NCI-H774 (cell line): ENCODE measurements at regions not wholly inside any gene's neighbourhood (a gene's known extent, or its start where the extent isn't known, plus 50 kb on each side); places are given as distances from the start of the nearest gene placed in this dataset.
"Not testable (repeated sequence)": the region's sequence is repeated elsewhere in the genome, so short reads cannot be mapped to it uniquely, and the experiment has no call there.

Experiments used
- DNase-seq: peaks from one replicate; lab custom pipeline; 2025; lab: John Stamatoyannopoulos, UW

DNA sequence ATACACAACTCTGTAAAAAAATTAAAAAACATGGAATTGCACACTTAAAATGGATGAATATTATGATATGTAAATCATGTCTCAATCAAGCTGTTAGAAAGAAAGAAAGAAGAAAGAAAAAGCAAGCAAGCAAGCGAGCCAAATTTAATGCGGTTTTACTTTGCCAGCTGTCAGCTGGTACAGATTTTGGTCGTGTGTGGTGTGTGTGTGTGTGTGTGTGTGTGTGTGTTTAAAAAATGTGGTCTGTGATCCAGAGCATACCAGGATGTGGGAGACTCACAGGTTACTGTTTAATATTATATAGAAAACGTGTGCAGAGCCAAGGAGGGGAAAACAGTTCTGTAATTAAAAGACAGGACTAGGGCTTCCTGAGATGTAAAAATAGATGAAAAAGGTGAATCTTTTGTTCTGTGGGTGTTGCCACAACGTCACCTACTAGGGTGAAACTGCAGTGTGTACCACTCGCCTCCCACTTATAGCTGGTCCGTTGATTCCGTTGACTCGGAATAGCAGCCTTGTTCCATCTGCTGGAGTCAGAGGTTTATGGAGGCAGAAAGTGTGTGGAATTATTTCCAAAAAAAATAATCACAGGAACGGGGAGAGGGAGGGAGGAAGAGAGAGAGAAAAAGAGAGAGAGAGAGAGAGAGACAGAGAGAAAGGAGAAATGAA lies 197.7 kb downstream of the BCAS1 start:
- DNase-seq, result no peak

DNA sequence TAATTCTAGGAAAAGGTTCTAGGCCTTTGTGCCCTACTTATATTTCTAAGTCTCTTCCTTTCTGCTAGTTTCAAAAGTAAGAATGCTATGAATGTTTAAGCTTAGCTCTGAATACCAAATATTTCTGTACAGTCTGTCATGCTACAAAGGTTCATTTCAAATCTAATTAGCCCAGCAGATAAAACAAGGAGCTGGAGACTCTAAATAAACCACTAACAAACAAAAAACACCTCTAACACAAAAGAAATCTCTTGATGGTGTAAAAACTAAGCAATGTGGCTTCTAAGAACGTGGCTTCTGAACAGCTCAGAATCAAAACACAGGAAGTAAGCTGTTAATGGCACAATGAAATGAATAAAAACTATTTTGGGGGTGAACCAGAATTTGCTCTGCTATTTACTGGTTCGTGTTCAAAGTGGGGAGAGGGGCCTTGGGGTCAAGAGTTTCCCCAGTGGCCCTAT lies 198.3 kb downstream of the BCAS1 start:
- DNase-seq, result no peak

DNA sequence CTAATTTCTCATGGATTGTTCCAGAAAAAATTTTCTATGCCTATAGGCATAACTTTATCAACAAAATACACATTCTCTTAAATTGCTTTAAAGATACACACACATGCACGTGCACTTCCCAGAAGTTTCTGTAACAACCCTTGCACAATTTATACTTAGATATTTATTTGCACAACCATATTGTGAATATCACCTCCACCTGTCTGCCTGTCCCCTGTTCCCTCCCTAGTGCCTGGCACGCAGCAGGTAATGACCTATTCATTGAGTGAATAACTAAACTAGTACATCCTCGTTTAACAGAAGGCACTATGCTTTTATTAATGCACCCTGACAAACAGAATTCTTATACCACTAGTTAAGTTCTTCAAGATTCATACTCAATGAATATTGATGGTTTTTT lies 198.9 kb downstream of the BCAS1 start:
- no peak for DNase-seq

DNA sequence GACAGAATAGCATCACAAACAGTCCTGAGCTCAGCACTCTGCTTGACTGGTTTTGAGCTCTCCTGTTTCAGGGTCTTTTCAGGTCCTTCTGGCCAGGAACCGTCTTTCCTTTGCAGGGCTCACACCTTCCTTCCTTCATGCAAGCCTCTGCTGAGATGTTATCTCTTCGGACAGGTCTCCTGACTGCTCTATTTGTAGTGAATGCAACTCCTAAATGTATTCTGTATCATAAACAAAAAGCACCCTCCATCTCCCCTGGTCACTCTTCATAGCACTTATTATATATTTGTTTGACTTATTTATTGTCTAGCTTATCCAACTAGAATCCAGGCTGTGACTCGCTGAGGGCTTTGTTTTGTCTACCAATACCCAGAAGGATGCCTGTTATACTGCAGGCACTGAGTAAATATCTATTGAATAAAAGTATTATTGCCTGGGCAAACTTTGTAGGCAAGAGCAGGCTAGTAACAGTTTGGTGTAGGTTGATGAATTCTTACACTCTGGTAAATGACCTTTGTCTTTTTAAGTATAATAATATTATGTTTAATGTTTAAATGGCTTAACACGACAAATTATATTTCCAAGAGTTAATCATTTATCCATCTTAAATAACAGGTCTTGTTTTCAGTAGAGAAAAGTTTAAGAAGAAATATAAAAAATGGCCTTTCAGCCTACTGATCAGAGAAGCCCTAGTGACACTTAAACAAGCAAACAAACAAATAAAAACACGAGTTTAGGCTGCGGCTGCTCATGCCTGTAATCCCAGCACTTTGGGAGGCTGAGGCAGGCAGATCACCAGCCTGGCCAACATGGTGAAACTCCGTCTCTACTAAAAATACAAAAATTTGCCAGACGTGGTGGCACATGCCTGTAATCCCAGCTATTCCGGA lies 199.7 kb downstream of the BCAS1 start:
- DNase-seq, result no peak

DNA sequence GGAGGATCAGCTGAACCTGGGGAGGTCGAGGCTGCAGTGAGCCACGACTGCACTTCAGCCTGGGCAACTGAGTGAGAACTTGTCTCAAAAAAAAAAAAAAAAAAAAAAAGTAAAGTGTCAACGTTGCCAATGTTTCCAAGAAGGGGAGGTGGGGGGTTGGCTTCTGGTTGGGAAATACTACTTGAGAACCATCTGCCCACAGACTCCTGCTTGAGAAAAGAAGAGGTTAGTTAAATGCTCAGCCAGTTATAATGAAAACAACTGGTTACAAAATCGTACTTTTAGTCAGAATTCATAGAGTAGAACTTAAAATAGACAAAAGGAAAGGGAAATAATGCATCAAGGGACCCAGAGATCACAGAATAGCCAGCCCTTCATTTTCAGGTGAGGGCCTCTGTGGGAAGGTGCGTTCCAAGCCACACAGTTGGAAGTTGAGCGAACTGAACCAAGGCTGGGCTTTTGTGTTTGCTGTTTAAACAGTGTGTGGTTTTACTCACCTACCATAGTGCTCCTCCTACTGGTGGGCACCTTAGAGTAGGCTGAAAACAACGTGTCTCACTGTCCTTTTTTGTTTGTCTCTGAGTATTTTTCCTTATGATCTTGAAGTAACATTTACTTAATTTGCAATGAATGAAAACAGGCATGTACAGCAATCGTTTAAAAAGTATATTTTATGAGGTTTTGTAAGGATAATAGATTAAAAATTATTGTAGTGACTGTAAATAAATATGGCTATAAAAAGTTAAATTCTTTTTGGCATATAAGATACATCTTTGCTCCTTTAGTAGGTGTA lies 200.7 kb downstream of the BCAS1 start:
- no peak for DNase-seq

DNA sequence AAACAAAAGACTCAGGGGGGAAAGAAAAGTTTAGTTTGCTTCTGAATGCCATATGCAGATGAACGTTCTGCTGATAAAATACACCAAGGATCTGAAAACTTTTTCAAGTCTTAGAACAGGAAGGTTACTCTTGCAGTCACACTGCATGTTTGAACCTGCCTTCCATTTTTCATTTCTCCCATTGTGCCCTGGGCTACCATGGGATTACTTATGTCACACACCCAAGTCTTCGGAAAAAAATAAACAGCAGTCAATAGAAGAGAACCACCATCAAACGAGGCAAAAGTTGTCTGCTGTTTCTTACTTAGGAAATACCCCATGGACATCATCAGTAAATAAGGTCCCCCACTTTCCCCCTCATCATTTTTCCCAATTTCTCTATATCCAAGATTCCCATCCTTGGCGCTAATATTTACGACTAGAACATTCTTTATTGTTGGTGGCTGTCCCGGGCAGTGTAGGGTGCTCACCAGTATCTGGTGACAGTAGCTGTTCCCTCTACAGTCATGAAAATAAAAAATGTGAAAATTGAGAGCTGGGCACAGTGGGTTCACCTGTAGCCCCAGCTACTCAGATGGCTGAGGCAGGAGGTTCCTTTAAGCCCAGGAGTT lies 202.5 kb downstream of the BCAS1 start:
- DNase-seq, result no peak

DNA sequence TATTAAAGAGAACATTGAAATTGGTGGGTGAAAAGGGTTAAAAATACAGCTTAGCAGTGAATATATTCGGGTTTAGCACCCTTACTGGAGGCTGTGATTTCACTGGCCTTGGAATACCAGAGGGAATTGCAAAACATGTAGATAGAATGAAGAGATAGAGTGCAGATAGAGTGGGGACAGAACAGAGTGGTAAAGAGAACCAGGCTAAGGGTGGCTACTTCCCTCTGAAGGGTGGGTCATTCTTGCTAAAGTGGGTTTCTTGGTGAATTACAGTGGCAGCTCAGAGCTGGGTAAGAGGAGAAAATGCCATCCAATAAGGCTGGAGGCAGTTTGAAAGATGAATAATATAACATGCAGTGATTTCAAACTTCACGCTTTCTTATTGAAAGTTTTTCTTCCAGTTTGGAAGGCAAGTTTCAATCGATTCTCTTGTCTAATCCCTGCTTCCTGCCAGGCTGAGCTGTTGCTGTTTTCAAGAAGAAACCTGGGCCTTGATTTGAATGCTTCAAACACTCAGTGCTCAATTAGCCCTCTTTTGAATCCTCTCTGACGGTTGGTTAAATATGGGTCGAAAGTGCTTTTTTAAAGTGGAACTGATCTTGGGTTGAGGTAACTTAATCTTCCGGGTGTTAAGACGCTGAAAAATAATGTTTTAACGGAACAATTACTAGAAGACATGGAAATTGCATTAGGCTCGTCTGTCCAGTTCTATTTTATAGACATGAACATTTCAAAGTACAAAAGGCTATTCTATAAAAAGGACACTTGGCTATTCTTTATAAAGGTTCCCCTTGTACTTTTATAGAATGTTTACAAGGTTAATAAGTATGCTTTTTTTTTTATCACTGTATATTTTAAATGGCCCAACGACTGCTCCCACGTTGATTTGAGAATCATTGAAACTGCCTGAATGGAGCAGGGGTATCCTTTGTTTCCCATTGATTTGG lies 203.3 kb downstream of the BCAS1 start:
- DNase-seq, result no peak

DNA sequence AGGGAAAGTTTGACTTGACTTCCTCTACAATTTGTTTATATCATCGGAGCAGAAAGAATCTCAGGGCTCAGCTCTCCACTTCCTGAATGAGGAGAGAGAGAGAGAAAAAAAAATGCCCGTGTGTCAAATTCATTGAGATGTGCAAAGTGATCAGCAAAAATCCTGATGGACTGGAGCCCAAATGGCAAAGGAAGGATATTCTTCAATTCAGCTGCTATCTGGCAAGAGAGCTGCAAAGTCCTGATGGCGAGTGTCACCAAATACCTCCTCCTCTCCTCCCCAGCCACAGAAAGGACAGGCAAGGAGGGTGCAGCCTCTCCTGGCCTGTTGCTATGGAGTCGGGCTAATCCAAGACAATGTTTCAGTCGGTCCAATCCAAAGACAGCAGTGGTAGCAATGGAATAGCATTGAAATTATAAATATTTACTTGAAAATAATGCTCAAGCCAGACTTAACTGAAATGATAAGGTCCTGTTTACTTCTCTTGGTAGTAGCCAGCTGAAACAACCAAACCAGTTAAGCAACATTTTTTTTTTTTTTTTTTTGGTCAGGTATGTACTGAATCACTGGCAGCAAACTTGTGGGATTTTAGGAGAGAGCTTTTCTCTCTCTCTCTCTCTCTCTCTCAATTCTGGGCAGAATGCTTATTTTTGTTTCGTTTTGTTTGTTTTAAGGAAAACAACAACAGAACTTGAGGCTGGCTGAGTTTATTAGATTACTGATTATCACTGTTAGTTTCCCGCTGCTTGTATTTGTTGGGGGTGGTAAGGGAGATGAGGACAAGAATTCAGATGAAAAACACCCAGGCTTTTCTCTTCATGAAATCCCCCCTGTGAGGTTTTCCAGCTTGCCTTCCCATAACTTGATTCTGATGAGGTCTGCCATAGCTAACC lies 204.2 kb downstream of the BCAS1 start:
- no peak for DNase-seq

DNA sequence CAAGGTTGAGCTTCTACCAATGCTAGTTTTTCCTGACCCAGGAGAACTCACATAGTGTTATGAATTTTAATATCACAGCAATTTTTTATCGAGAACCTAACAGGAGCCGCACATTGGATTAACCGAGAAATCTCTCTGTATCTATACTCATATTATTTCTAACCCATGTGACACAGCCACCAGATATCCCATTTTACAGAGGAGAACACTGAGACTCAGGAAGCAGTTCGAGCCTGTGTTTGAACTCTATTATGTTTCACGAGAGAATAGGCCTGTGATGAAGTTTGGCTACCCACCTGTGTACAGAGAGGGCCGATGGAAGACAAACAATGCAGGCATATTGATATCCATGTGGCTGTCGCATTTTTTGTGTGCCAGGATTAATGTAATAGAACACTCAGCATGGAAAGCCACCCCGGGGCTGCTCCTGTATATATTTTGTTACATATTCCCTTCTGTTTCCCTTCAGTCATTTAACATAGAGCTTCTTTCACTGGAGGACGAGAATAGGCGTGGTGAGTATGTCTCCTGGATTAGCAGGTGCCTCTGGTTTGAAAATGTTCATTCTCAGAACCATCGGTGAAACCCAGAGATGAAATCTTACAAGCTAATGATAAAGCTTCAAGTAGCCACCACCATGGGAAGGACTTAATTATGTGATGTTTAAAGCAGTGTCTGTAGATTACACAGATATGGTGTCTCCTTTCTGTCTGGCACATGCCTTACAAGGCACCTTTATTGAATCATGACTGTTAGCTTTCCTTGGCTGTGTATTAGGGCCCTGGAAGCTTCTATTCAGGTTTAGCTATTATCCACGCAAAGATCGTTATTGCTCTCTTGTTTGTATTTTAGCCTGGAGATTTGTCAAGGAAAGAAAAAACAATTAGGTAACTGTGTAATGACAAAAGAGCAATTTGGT lies 205.4 kb downstream of the BCAS1 start:
- DNase-seq, result not testable (repeated sequence)

DNA sequence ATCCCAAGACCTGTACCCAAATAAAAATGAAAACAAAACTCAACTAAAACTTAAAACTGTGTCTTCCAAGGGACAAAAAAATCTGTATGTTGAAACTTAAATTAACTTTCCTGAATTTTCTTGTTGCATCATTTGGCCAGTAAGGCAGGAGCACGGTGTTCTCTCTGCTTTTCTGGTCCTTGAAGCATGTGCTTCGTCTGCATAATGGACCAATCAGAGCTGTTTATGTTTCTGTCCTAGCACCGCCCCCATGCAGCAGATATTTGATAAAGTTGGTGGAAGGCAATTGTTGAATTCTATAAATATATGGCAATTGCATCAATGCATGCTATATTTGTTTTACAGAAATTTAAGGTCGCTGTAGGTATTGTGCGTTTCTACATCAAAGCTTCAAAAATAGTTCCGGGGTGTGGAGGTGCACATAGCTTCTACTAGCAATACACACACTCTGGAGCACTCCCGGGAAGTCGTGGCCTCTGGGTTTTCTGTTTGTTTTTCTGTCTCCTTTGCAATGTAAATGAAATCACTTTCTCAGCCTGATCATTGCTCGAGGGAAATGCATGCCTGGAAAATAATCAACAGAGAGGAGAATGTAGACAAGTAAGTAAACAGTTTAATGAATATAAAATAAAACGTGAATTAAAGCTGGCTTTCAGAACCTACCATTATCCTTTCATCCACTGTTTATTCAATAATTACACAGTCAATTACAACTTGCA lies 206.3 kb downstream of the BCAS1 start:
- not testable (repeated sequence) for DNase-seq

DNA sequence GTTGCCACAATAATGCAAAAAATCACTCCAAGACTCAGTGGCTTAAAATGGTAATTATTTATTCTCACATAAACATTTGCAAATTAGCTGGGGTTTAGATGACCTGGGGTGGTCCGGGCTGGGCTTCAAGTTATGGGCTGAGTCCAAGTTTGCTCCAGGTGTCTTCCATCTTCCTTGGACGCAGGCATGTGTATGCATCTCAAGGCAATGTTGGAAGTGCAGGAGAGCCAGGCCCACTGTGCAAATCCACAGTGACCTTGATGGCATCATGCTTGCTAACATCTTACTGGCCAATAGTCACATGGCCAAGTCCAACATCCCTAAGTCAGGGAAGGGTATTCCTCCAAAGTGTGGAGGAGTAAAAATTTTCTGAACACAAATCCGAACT lies 206.9 kb downstream of the BCAS1 start:
- DNase-seq, result not testable (repeated sequence)

DNA sequence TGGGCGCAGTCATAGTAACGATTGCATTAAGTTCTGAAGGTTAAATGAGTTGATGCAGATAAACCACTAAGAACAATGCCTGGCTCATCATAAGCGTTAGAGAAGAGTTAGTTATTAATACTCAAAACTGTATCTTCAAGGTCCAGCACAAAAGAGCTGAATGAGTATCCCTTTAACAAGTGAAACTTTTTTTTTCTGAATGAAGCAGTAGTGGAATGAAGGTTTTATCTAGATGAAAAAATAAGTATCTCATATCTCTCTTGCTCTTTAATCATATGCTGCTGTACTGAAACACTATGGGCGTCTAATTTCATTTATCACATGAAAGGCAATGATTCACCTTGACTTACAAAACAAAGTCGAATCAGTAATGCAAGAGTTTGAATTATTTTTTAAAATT lies 207.4 kb downstream of the BCAS1 start:
- not testable (repeated sequence) for DNase-seq

DNA sequence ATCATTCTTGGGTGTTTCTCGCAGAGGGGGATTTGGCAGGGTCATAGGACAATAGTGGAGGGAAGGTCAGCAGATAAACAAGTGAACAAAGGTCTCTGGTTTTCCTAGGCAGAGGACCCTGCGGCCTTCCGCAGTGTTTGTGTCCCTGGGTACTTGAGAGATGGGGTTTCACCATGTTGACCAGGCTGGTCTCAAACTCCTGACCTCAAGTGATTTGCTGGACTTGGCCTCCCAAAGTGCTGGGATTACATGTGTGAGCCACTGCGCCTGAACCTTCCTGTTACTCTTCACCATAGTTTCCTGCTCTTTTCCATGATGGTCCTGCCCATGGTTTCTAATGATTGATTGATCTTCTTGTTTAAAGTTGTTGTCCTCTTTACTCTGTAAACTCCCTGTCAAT lies 207.9 kb downstream of the BCAS1 start:
- not testable (repeated sequence) for DNase-seq

DNA sequence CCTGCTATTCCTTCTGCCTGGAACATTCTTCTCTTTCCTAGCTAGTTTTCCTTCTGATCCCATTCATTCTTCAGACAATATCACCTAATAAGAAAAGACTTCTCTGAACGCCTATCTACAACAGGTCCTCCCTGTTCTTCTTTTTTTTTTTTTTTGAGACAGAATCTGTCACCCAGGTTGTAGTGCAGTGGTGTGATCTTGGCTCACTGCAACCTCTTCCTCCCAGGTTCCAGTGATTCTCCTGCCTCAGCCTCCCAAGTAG lies 208.3 kb downstream of the BCAS1 start:
- not testable (repeated sequence) for DNase-seq

DNA sequence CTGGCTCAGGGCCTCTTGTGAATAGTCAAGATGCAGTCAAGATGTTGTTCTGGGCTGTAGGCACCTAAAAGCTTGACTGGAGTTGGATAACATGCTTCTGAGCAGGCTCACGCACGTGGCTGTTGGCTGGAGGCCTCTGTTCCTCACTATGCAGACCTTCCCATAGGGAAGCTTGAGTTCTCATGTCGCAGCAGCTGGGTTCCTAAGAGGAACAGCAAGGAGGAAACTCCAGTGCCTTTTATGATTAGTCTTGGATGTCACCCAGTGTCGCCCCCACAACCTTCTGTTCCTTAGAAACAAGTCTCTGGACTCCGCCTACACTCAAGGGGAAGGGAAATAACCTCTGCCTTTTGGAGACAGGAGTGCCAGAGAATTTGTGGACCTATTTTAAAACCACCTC lies 210.7 kb downstream of the BCAS1 start:
- no peak for DNase-seq

DNA sequence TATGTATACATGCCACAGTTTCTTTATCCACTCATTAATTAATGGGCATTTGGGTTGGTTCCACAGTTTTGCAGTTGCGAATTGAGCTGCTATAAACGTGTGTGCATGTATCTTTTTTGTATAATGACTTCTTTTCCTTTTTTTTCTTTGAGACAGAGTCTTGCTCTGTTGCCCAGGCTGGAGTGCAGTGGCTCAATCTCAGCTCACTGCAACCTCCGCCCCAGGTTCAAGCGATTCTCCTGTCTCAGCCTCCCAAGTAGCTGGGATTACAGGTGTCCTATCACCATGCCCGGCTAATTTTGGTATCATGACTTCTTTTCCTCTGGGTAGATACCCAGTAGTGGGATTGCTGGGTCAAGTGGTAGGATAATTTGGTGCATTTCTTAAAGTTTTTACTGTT lies 211.4 kb downstream of the BCAS1 start:
- not testable (repeated sequence) for DNase-seq

DNA sequence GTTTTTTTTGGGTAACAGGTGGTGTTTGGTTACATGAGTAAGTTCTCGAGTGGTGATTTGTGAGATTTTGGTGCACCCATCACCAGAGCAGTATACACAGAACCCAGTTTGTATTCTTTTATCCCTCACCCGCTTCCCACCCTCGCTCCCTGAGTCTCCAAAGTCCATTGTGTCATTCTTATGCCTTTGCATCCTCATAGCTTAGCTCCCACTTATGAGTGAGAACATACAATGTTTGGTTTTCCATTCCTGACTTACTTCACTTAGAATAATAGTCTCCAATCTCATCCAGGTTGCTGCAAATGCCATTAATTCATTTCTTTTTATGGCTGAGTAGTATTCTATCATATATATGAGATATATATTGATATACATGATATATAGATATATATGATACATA lies 211.9 kb downstream of the BCAS1 start:
- not testable (repeated sequence) for DNase-seq

DNA sequence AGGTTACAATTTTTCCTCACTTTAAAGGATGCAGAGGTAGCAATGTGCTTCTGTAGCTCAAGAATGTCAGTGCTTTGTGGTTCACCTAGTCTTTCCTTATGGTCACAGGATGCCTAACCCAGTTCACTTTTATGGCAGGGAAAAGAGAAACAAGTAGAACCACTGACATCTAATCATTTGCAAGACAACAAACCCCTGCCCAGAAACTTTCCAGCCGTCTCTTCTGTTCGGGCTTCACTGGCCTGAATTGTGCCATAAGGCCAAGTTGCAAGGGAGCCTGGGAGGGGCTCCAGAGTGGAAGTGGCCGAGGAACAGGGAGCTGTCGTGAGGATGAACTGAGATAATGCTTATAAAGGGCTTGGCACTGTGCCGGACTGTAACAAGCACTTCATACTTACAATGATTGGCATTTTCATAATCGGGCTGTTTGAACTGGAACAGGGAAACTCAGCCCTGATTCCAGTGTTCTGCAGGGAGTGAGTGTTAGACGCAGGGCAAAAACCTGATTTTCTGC lies 212.6 kb downstream of the BCAS1 start:
- no peak for DNase-seq
